ENCODE measurements at regions not wholly inside any gene's neighbourhood (a gene's known extent, or its start where the extent isn't known, plus 50 kb on each side); places are given as distances from the start of the nearest gene placed in this dataset.

- no peaks in the 10 kb centered on the region for H3K4me1 ChIP-seq
- DNase-seq: no peak
- H3K27me3 ChIP-seq: no peaks in the 10 kb centered on the region
- in situ Hi-C loops (cut with MboI; ENCODE audit: low pct_ligation_motif_present in 1 of 4, low pct_unique_long_range_greater_than_20kb in 1 of 4, low sequenced_read_pairs in 3 of 4) (no loop called here), intact Hi-C loops (cut with DNase I; ENCODE audit: low total_unique reads) (no loop called here)
- no peak overlapping the region for H3K27ac ChIP-seq
- H3K4me3 ChIP-seq: no peak overlapping the region
- H3K36me3 ChIP-seq: no peaks in the 10 kb centered on the region
- H3K9me3 ChIP-seq: peaks cover 0 to 10% of the 10 kb centered on the region in 2 donors
- WGBS, 2 donors (ENCODE audit: low coverage in 1 of 2): 78% methylated on average over 1 of the region's 1 CpG; no CpG with 5 or more reads in 1 of the 2 donors
- no peak for TF ChIP-seq CTCF (IDR thresholded peaks at IDR 0.05)
- TF ChIP-seq POLR2AphosphoS5 (IDR thresholded peaks at IDR 0.05): no peak
- TF ChIP-seq EP300 (IDR thresholded peaks at IDR 0.05; ENCODE audit: low read depth): no peak
- no peak for TF ChIP-seq POLR2A (IDR thresholded peaks at IDR 0.05)
These were observed 96.2 kb upstream of the TSHZ3 start for GRCh38 chr19:31445406-31445805.

- TF ChIP-seq POLR2A (IDR thresholded peaks at IDR 0.05) (no peak), POLR2AphosphoS5 (IDR thresholded peaks at IDR 0.05) (peak; percentile 21 to 57 (median 46)), EP300 (IDR thresholded peaks at IDR 0.05; ENCODE audit: low read depth) (no peak), CTCF (IDR thresholded peaks at IDR 0.05) (no peak)
- H3K9me3 ChIP-seq: peaks cover 0 to 10% of the 10 kb centered on the region in 2 donors
- H3K4me1 ChIP-seq: no peaks in the 10 kb centered on the region
- in situ Hi-C loops (cut with MboI; ENCODE audit: low pct_ligation_motif_present in 1 of 4, low pct_unique_long_range_greater_than_20kb in 1 of 4, low sequenced_read_pairs in 3 of 4): no loop called here
- intact Hi-C loops (cut with DNase I; ENCODE audit: low total_unique reads): no loop called here
- peak; percentile 29 for DNase-seq
- no peaks in the 10 kb centered on the region for H3K36me3 ChIP-seq
- H3K27me3 ChIP-seq: no peaks in the 10 kb centered on the region
- WGBS, 2 donors (ENCODE audit: low coverage in 1 of 2): 64% methylated on average over 4 of the region's 7 CpGs; no CpG with 5 or more reads in 1 of the 2 donors
- no peak overlapping the region for H3K4me3 ChIP-seq
- H3K27ac ChIP-seq: peak overlapping the region in 2 of 4 donors; percentile 18 to 34
These were observed 99.0 kb upstream of the TSHZ3 start for GRCh38 chr19:31448221-31448657.

- in situ Hi-C loops (cut with MboI; ENCODE audit: low pct_ligation_motif_present in 1 of 4, low pct_unique_long_range_greater_than_20kb in 1 of 4, low sequenced_read_pairs in 3 of 4): no loop called here
- Histone ChIP-seq H3K4me3 (no peak overlapping the region), H3K27me3 (no peaks in the 10 kb centered on the region), H3K36me3 (no peaks in the 10 kb centered on the region), H3K27ac (no peak overlapping the region), H3K4me1 (no peaks in the 10 kb centered on the region), H3K9me3 (peaks cover 0 to 10% of the 10 kb centered on the region in 2 donors)
- DNase-seq: no peak
- intact Hi-C loops (cut with DNase I; ENCODE audit: low total_unique reads): no loop called here
- WGBS, 2 donors (ENCODE audit: low coverage in 1 of 2): 85% methylated on average over 4 of the region's 4 CpGs; no CpG with 5 or more reads in 1 of the 2 donors
- no peak for TF ChIP-seq POLR2AphosphoS5 (IDR thresholded peaks at IDR 0.05)
- TF ChIP-seq POLR2A (IDR thresholded peaks at IDR 0.05): no peak
These were observed 100.1 kb upstream of the TSHZ3 start for GRCh38 chr19:31449379-31449778.

GRCh38 chr19:31450696-31451095 lies 101.5 kb upstream of the TSHZ3 start:
- H3K27ac ChIP-seq: no peak overlapping the region
- no peak for DNase-seq
- no peak for TF ChIP-seq POLR2A (IDR thresholded peaks at IDR 0.05)
- no peak for TF ChIP-seq CTCF (IDR thresholded peaks at IDR 0.05)
- TF ChIP-seq EP300 (IDR thresholded peaks at IDR 0.05; ENCODE audit: low read depth): no peak
- no peak for TF ChIP-seq POLR2AphosphoS5 (IDR thresholded peaks at IDR 0.05)
- WGBS, 2 donors (ENCODE audit: low coverage in 1 of 2): 68 to 86% methylated on average over 5 of the region's 5 CpGs
- intact Hi-C loops (cut with DNase I; ENCODE audit: low total_unique reads) (no loop called here), in situ Hi-C loops (cut with MboI; ENCODE audit: low pct_ligation_motif_present in 1 of 4, low pct_unique_long_range_greater_than_20kb in 1 of 4, low sequenced_read_pairs in 3 of 4) (no loop called here)
- peaks cover 0 to under 1% of the 10 kb centered on the region in 2 donors for H3K9me3 ChIP-seq
- H3K4me1 ChIP-seq: no peaks in the 10 kb centered on the region
- H3K4me3 ChIP-seq: no peak overlapping the region
- H3K36me3 ChIP-seq: no peaks in the 10 kb centered on the region
- H3K27me3 ChIP-seq: no peaks in the 10 kb centered on the region

Measured in transverse colon (tissue), 4 donors.